Neural progenitor cell (in vitro differentiated cells): ENCODE measurements at regions not wholly inside any gene's neighbourhood (a gene's known extent, or its start where the extent isn't known, plus 50 kb on each side); places are given as distances from the start of the nearest gene placed in this dataset.
"Not testable (repeated sequence)": the region's sequence is repeated elsewhere in the genome, so short reads cannot be mapped to it uniquely, and the experiment has no call there.

Experiments
- DNase-seq: peaks from one replicate; pipeline ENCODE4 v3.0.0-alpha.2; 2016; ENCODE audit warnings: low spot score
- H2AFZ ChIP-seq: fragments of 200-600 bp; sonication (generic); replicated peaks from 2 replicates; pipeline ENCODE4 v1.6.1; 2016; ENCODE audit warnings: antibody characterized with exemption
- H3F3A ChIP-seq: fragments of 200-600 bp; sonication (generic); 2 replicates; pipeline ENCODE4 v1.6.1; 2016; ENCODE audit warnings: antibody characterized with exemption, low read depth
- H3K27ac ChIP-seq: fragments of 200-600 bp; sonication (generic); 2 replicates; pipeline ENCODE4 v1.5.1; 2016; ENCODE audit warnings: mild to moderate bottlenecking
- H3K27me3 ChIP-seq: fragments of 200-600 bp; sonication (generic); 2 replicates; pipeline ENCODE4 v1.6.1; 2016; ENCODE audit warnings: mild to moderate bottlenecking, moderate library complexity
- H3K36me3 ChIP-seq: fragments of 200-600 bp; sonication (generic); 2 replicates; pipeline ENCODE4 v1.5.1; 2016
- H3K4me1 ChIP-seq: fragments of 200-600 bp; sonication (generic); 2 replicates; pipeline ENCODE4 v1.6.1; 2016; ENCODE audit warnings: mixed run types
- H3K4me2 ChIP-seq: fragments of 200-600 bp; sonication (generic); 2 replicates; pipeline ENCODE4 v1.6.1; 2016
- H3K4me3 ChIP-seq: fragments of 200-600 bp; sonication (generic); 2 replicates; pipeline ENCODE4 v1.5.1; 2016
- H3K79me2 ChIP-seq: fragments of 200-600 bp; sonication (generic); 2 replicates; pipeline ENCODE4 v1.6.1; 2016; ENCODE audit warnings: low read depth
- H3K9ac ChIP-seq: fragments of 200-600 bp; sonication (generic); 2 replicates; pipeline ENCODE4 v1.6.1; 2016
- H3K9me3 ChIP-seq: fragments of 200-600 bp; sonication (generic); 2 replicates; pipeline ENCODE4 v1.5.1; 2016; ENCODE audit warnings: low read depth
- H4K20me1 ChIP-seq: fragments of 200-600 bp; sonication (generic); 2 replicates; pipeline ENCODE4 v1.6.1; 2016; ENCODE audit warnings: low read depth
- H3K27ac Mint-ChIP-seq: 3 replicates; pipeline ENCODE4 v1.8.0; 2021; ENCODE audit warnings: mixed read lengths
- H3K27me3 Mint-ChIP-seq: 2 replicates; pipeline ENCODE4 v1.8.0; 2022; ENCODE audit warnings: low read depth, mild to moderate bottlenecking, inconsistent platforms, moderate library complexity, mixed read lengths; ENCODE audit not compliant: insufficient read depth
- H3K36me3 Mint-ChIP-seq: 3 replicates; pipeline ENCODE4 v1.8.0; 2021; ENCODE audit warnings: mixed read lengths
- H3K4me1 Mint-ChIP-seq: 3 replicates; pipeline ENCODE4 v1.8.0; 2021; ENCODE audit warnings: mixed read lengths
- H3K4me3 Mint-ChIP-seq: 3 replicates; pipeline ENCODE4 v1.8.0; 2021; ENCODE audit warnings: mild to moderate bottlenecking, moderate library complexity, mixed read lengths
- H3K9me3 Mint-ChIP-seq: 3 replicates; pipeline ENCODE4 v1.8.0; 2020; ENCODE audit warnings: mixed read lengths
- CTCF ChIP-seq: fragments of 200-600 bp; sonication (generic); IDR thresholded peaks from 2 replicates; pipeline ENCODE4 v1.5.1; 2017; ENCODE audit warnings: antibody characterized with exemption, mild to moderate bottlenecking
- EZH2 ChIP-seq: fragments of 200-600 bp; sonication (generic); IDR thresholded peaks from 2 replicates; pipeline ENCODE4 v1.6.1; 2017; ENCODE audit warnings: antibody characterized with exemption, mild to moderate bottlenecking, moderate library complexity
- EZH2phosphoT487 ChIP-seq: fragments of 200-600 bp; sonication (generic); IDR thresholded peaks from 2 replicates; pipeline ENCODE4 v1.6.1; 2017; ENCODE audit warnings: antibody characterized with exemption

- Histone ChIP-seq H3K4me1 (no peaks in the 10 kb centered on the region), H3K4me2 (no peak overlapping the region), H3K79me2 (no peaks in the 10 kb centered on the region), H3K9ac (no peak overlapping the region), H3F3A (no peaks in the 10 kb centered on the region), H3K27ac (no peak overlapping the region), H4K20me1 (no peaks in the 10 kb centered on the region), H3K27me3 (no peaks in the 10 kb centered on the region), H3K36me3 (no peaks in the 10 kb centered on the region), H3K4me3 (no peak overlapping the region), H2AFZ (no peak overlapping the region), H3K9me3 (peaks cover 27% of the 10 kb centered on the region)
- DNase-seq: no peak
- H3K27me3 Mint-ChIP-seq: no peaks in the 10 kb centered on the region
- H3K36me3 Mint-ChIP-seq: no peaks in the 10 kb centered on the region
- H3K4me3 Mint-ChIP-seq: no peak overlapping the region
- H3K27ac Mint-ChIP-seq: no peak overlapping the region
- H3K4me1 Mint-ChIP-seq: no peaks in the 10 kb centered on the region
- H3K9me3 Mint-ChIP-seq: peaks cover 45% of the 10 kb centered on the region
- TF ChIP-seq EZH2phosphoT487: no peak
- no peak for TF ChIP-seq EZH2
- TF ChIP-seq CTCF: no peak
Measured at GRCh38 chrX:121179972-121180371, 132.6 kb downstream of the GLUD2 start.

- peaks cover 8% of the 10 kb centered on the region for H3K9me3 Mint-ChIP-seq
- no peak overlapping the region for H3K4me3 ChIP-seq
- H3K4me1 ChIP-seq: no peaks in the 10 kb centered on the region
- H3K27me3 Mint-ChIP-seq: no peaks in the 10 kb centered on the region
- no peak for DNase-seq
- H2AFZ ChIP-seq: no peak overlapping the region
- H3K27ac ChIP-seq: no peak overlapping the region
- H3K79me2 ChIP-seq: no peaks in the 10 kb centered on the region
- no peaks in the 10 kb centered on the region for H3K27me3 ChIP-seq
- no peak for TF ChIP-seq EZH2
- no peak for TF ChIP-seq EZH2phosphoT487
- no peak overlapping the region for H3K27ac Mint-ChIP-seq
- H4K20me1 ChIP-seq: no peaks in the 10 kb centered on the region
- H3K9me3 ChIP-seq: peaks cover 6% of the 10 kb centered on the region
- H3K4me1 Mint-ChIP-seq: no peaks in the 10 kb centered on the region
- no peak overlapping the region for H3K4me3 Mint-ChIP-seq
- no peaks in the 10 kb centered on the region for H3F3A ChIP-seq
- H3K9ac ChIP-seq: no peak overlapping the region
- no peak overlapping the region for H3K4me2 ChIP-seq
- H3K36me3 Mint-ChIP-seq: no peaks in the 10 kb centered on the region
- no peaks in the 10 kb centered on the region for H3K36me3 ChIP-seq
Measured at GRCh38 chrX:121191779-121192178, 144.4 kb downstream of the GLUD2 start.

GRCh38 chrX:121195719-121196118, 148.3 kb downstream of the GLUD2 start:
- TF ChIP-seq CTCF (no peak), EZH2 (no peak), EZH2phosphoT487 (no peak)
- no peak overlapping the region for H3K4me3 Mint-ChIP-seq

GRCh38 chrX:121196872-121197444, 149.5 kb downstream of the GLUD2 start:
- H3K9me3 ChIP-seq: not testable (repeated sequence)

More at GRCh38 chrX:121195719-121196118, 148.3 kb downstream of the GLUD2 start:
- no peaks in the 10 kb centered on the region for H4K20me1 ChIP-seq
- H3K4me1 ChIP-seq: no peaks in the 10 kb centered on the region
- no peak overlapping the region for H3K4me3 ChIP-seq
- H3K36me3 ChIP-seq: no peaks in the 10 kb centered on the region
- H3K9me3 ChIP-seq: peaks cover 6% of the 10 kb centered on the region
- H3K79me2 ChIP-seq: no peaks in the 10 kb centered on the region
- no peaks in the 10 kb centered on the region for H3K27me3 ChIP-seq
- H3K4me2 ChIP-seq: no peak overlapping the region
- Mint-ChIP-seq H3K4me1 (no peaks in the 10 kb centered on the region), H3K27me3 (peaks cover 2% of the 10 kb centered on the region), H3K9me3 (peaks cover 10% of the 10 kb centered on the region), H3K27ac (no peak overlapping the region), H3K36me3 (no peaks in the 10 kb centered on the region)
- no peaks in the 10 kb centered on the region for H3F3A ChIP-seq
- no peak overlapping the region for H2AFZ ChIP-seq
- H3K9ac ChIP-seq: no peak overlapping the region
- DNase-seq: no peak
- no peak overlapping the region for H3K27ac ChIP-seq

More at GRCh38 chrX:121196872-121197444, 149.5 kb downstream of the GLUD2 start:
- H3K79me2 ChIP-seq, H3K27me3 Mint-ChIP-seq, H3K36me3 Mint-ChIP-seq, DNase-seq, H3K4me1 Mint-ChIP-seq, H3K27ac ChIP-seq, H3K4me3 ChIP-seq, H3K4me1 ChIP-seq, H3K9ac ChIP-seq, H3K4me3 Mint-ChIP-seq, H3K27ac Mint-ChIP-seq, H3K4me2 ChIP-seq, H2AFZ ChIP-seq, H3F3A ChIP-seq, H3K36me3 ChIP-seq, H4K20me1 ChIP-seq, H3K27me3 ChIP-seq: not testable (repeated sequence)
- peaks cover 13% of the 10 kb centered on the region for H3K9me3 Mint-ChIP-seq
